Activated T-helper 1 cell treated with Interleukin-2 at 50 U/mL for 16 hours (primary cell): ENCODE measurements at regions not wholly inside any gene's neighbourhood (a gene's known extent, or its start where the extent isn't known, plus 50 kb on each side); places are given as distances from the start of the nearest gene placed in this dataset.
"Not testable (repeated sequence)": the region's sequence is repeated elsewhere in the genome, so short reads cannot be mapped to it uniquely, and the experiment has no call there.

ENCODE experiments used
- DNase-seq: peaks from one replicate; pipeline ENCODE4 v3.0.0-alpha.2; 2020; ENCODE audit warnings: low read depth

GRCh38 chr5:81826128-81826527 is 75.2 kb upstream of the SSBP2 start:
- no peak for DNase-seq

DNA sequence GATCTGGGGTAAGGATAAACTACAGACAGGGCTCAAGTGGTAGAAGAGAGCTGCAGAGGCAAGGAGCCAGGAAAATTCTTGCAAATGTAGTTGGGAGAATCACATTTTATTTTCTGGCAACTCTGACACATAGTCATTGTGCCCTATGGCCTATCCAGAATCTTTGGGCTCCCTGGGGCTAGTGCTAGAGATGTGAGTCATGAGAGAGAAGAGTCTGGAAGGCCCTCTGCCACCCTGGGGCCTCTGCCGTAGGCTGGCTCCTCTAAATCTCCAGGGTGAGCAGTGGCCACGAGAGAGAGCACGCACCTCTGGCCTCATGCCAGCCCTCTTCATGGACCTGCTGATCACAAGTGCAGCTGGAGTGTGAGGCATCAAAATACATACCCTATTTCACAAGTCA is 74.3 kb upstream of the SSBP2 start:
- DNase-seq = no peak

GRCh38 chr5:81823736-81824135 is 72.8 kb upstream of the SSBP2 start:
- DNase-seq = not testable (repeated sequence)

- DNase-seq = no peak
Observed at GRCh38 chr5:81820863-81821262, 70.0 kb upstream of the SSBP2 start.

- DNase-seq = no peak
Observed at GRCh38 chr5:81820318-81820636, 69.4 kb upstream of the SSBP2 start.

GRCh38 chr5:81819556-81820317 is 68.8 kb upstream of the SSBP2 start:
- DNase-seq = no peak

DNA sequence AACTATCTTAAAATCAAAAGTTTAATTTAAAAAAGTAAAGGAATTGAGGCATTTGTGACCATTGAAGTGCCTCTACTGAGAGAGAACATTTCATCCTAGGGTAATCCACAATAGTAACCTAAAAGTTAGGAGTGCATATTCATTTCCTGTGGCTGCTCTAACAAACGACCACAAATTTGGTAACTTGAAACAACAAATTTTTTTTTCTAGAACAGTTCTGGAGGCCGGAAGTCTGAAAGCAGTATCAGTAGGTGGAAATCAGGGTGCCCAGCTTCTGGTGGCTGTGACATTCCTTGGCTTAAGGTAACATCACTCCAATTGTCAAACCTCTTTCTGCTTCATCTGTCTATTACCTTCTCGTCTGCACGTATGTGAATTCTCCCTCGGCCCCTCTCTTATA is 67.1 kb upstream of the SSBP2 start:
- no peak for DNase-seq

- DNase-seq = no peak
Observed at GRCh38 chr5:81817086-81817485, 66.2 kb upstream of the SSBP2 start.

GRCh38 chr5:81815321-81815720 is 64.4 kb upstream of the SSBP2 start:
- no peak for DNase-seq

DNA sequence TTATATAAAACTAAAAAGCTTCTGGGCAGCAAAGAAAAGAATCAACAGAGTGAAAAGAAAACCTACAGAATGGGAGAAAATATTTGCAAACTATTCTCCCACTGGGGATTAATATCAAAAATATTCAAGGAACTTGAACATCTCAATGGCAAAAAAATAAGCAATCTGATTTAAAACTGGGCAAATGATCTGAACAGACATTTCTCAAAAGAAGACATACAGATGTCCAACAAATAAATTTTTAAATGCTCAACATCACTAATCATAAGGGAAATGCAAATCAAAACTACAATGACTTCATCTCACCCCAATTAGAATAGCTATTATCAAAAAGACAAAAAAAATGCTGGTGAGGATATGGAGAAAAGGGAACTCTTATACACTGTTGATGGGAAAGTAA is 57.2 kb upstream of the SSBP2 start:
- no peak for DNase-seq

- DNase-seq = no peak
Observed at GRCh38 chr5:81805086-81805485, 54.2 kb upstream of the SSBP2 start.

GRCh38 chr5:81803812-81804211 is 52.9 kb upstream of the SSBP2 start:
- DNase-seq = no peak

DNA sequence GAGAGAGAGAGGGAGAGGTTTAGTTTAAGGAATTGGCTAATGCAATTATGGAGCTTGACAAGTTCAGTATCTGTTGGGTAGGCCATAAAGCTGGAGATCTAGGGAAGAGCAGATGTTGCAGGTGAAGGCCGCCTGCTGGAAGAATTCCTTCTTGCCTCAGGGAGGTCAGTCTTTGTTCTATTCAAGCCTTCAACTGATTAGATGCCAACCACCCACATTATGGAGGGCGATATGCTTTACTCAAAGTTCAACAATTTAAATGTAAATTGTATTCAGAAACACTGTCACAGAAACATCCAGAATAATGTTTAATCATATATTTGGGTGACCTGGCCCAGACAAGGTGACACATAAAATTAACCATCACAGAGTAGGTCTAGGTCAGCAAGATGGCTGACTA is 51.7 kb upstream of the SSBP2 start:
- DNase-seq = no peak

- DNase-seq = no peak
Observed at GRCh38 chr5:81802020-81802419, 51.1 kb upstream of the SSBP2 start.

DNA sequence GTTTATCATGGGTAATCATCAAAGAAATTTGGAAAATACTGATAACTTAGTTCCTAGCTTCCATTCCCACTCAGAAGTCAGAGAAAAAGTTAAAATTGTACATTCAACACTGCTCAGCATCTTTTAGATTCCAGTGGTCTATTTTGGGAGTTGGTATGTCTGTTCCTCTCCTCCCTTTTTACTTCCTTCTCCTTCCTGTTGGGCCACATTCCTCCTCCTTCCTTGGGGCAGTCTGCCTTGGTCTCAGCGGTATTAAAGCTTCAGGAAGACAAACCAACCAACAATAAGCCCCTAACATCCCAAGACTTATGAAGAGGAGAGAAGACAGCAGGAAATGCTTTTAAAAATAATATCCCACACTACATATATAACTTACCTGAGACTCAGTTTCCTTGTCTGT is 49.9 kb upstream of the SSBP2 start:
- DNase-seq = no peak
